ENCODE measurements at regions not wholly inside any gene's neighbourhood (a gene's known extent, or its start where the extent isn't known, plus 50 kb on each side); places are given as distances from the start of the nearest gene placed in this dataset.
"Not testable (repeated sequence)": the region's sequence is repeated elsewhere in the genome, so short reads cannot be mapped to it uniquely, and the experiment has no call there.

DNA sequence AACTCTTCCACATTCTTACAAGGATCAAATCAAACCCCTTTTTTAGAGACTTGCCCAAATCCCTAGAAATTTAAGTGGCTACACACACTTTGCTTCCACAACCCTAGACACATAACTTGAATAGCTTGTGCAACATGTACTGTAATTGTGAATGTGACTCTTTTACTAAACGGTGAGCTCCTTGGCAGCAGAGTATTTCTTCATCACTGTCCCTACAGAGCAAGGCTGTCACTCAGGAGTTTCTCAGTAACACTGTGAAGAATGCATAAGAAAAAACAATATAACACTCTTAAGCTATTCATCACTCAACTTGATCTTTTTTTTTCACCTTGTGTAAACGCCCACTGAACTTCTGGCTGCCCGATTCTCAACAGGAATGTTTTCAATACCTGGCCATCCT lies 53.8 kb upstream of the ADAMTS18 start:
- no peak for DNase-seq (ENCODE audit: low read depth)

DNA sequence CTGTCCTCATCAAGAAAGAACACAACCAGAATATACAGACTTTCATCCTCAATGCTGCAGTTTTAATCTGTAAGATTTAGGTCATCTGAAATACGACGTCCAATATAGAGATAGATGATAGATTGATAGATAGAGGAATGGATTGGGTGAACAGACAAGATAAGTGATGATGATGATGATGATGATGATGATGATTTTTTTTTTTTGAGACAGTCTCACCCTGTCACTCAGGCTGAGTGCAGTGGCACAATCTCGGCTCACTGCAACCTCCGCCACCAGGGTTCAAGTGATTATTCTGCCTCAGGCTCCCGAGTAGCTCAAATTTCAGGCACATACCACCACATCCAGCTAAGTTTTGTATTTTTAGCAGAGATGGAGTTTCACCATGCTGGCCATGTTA lies 56.3 kb upstream of the ADAMTS18 start:
- DNase-seq (ENCODE audit: low read depth) = no peak

DNA sequence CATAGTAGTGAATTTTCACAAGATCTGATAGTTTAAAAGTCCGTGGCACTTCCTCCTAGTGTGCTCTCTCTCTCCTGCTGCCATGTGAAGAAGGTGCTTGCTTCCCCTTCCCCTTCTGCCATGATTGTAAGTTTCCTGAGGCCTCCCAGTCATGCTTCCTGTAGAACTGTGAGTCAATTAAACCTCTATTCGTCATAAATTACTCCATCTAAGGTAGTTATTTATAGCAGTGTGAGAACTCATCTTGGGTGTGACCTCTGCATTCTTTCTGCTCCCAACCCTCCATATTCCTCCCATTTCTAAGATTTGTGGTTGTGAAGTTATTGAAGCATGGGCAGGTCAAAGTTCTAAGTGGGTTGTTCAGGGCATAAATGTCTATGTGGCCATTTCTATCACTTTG lies 62.1 kb upstream of the ADAMTS18 start:
- peak; percentile 44 for DNase-seq (ENCODE audit: low read depth)

DNA sequence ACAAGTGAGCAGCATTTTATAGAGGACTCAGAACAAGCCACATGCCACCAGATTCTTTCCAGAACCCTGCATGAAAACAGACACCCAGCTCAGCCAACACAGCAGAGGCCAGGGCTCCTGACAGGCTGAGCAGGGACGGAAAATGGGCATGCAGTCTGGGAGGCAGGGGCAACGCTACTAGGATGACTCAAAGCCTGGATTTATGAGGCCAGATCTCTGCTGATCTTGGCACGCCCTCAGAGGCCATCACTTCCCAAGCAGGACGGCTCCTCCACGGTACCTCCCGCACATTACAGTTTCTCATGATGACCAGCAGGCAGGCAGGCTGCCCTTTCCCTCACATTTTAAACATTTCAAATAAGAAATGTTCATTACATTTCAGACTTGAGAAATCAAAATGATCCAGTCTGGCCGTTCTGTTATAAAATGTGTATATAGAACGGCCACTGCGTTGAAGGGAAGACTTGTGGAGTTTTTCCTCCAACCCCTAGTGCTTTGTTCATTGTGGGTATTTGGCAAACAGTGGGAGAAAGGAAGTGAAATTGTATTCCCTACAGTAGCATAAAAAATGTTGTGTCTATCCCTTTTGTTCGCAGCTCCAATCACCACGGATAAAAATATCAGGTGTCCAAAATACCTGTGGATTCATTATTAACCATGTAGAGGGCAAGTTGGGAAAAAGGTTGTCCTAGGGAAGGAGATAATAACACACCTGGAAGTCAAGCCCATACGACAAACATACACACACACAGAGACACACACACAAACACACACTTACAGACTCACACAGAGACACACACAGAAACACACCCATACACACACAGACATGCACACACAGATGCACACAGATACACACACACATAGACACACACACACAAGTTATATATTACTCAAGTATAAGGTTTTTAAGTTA lies 64.8 kb upstream of the ADAMTS18 start:
- peak; percentile 79 for DNase-seq (ENCODE audit: low read depth)

DNA sequence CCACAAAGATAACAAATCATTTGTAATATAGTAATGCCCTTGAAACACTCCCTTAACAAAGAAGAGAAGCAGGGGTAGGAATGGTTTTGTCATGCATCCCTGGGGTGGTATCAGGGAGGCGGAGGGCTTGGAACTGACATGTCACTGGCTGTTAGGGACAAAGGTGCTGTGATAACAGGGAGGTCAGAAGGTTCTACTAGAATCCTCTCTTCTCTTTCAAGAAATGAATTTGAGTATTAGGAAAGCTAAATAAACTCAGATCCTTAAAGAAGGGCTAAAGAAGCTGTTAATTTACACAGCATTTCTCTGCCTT lies 65.4 kb upstream of the ADAMTS18 start:
- DNase-seq (ENCODE audit: low read depth) = no peak

DNA sequence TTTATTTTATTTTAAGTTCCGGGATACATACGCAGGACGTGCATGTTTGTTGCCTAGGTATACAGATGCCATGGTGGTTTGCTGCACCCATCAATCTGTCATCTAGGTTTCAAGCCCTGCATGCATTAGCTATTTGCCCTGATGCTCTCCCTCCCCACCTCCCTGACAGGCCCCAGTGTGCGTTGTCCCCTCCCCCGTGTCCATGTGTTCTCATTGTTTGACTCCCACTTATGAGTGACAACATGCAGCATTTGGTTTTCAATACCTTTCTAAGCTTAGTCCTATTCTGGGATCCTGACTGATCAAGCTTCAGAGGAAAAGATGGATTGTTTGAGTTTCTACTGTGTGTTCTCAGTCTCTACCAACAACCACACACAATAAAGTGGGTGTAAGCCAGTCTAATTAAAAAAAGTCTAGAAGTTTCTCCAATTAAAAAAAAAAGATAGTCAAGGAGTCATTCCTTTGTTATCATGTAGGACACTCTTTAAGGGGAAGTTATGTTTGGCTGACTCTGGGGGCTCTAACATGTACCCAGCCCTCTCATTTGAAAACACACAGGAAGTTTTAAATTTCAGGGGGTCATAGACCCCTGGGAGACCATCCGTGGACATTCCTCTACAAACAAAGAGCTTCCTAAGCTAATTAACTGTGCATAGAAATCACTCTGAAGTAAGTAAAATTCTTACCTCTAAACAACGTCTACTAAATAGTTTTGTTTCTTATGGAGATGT lies 66.3 kb upstream of the ADAMTS18 start:
- no peak for DNase-seq (ENCODE audit: low read depth)

DNA sequence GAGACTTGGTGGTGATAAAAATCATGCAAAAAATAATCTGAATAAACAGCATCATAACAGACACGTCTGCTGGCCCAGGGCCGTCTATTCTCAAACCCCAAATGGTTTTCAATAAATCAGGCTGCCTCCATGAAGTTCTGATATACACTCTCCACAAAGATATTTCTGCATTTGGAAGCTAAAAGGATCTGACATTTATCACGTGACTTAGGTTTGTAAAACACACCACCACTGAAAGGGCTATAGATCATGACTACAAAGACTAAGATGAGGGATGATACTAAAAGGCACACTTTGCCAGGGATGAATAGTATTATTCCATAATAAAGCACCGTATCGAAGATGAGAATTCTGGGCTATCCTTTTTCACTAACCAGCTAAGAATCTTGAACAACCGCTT lies 67.6 kb upstream of the ADAMTS18 start:
- DNase-seq (ENCODE audit: low read depth) = no peak

DNA sequence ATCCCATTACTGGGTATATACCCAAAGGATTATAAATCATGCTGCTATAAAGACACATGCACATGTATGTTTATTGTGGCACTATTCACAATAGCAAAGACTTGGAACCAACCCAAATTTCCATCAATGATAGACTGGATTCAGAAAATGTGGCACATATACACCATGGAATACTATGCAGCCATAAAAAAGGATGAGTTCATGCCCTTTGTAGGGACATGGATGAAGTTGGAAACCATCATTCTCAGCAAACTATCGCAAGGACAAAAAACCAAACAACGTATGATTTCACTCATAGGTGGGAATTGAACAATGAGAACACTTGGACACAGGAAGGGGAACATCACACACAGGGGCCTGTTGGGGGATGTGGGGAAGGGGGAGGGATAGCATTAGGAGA lies 71.7 kb upstream of the ADAMTS18 start:
- not testable (repeated sequence) for DNase-seq (ENCODE audit: low read depth)

DNA sequence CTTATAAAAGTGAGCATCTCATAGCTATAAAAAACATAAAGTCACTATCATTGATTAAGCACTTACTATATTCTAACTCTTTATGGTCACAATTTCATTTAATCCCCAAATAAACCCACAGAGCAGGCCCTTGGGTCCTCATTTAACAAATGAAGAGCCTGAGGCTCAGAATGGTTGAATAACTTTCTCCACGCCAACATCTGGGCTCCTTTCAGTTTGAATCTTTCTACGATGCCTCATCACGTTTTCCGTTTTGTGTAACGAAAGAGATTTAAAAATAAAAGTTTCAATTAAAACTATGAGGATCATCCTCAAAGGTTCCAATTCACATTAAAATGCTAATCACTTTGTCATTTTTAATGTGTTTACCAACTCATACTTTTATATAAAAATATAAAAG lies 74.2 kb upstream of the ADAMTS18 start:
- DNase-seq (ENCODE audit: low read depth) = no peak

DNA sequence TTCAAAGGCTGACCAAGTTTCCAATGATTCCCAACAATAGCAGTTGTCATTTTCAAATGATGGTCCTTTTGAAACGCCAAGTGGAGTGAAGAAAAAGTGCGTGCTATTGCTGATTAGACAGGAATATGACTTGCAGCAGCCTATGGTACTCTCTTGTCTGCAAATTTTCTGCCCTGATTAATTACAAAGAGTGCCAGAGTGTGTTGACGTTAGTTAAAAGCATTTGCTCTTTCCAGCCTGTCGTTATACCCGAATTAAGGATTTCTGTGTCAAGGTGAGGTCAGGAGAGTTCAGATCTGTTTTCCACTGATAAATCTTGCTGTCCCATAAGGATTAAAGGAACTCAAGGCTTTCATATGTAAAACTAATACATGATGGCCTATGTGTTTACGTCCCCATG lies 75.0 kb upstream of the ADAMTS18 start:
- DNase-seq (ENCODE audit: low read depth) = no peak

DNA sequence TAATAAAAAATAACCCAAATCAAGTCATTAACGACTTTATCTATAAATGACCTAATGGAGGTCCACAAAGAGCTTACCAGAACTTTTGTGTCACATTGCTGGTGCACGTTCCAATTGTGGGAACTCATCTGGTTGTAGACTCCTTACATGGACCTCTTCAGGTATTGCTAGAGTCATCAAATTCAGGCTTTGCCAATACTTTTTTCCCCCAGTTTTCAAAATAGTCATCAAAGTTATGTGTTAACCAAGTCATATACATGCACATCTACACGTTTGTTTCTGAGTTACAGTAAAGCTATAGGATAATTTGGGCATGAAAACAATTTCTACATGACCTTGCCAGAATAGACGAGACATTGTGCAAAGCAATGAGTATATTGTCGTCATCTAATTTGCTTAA lies 76.2 kb upstream of the ADAMTS18 start:
- no peak for DNase-seq (ENCODE audit: low read depth)

DNA sequence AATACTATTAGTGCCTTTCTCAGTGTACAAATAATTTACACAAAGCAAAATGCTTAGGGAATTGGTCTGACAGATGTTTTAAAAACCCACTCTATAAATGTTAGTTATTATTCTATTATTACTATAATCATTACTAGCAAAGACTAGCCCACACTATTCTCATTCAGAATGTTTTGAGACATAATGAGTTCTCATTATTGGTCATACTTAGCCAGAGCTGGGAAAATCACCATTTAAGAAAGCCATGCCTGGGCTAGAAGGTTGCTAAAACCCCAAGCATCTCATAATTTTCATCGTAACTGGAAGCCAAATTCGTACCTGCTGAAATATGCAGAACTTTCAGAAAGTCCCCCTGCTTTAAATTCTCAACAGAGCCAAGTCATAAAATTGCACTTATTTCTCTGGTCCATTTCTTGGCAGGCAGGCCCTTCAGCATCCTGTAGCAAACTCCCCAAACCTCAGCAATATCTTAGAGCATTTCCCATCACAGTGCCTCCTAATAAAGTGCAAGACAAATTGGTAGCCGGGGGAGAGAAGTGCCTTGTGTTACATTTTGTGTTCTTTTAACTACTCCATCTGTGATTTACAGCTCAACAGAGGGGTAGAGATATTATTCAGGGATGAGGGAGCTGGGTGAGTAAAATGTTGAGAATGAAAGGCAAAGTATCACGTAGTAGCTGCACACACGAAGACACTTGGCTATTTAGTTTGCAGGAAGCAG lies 79.8 kb upstream of the ADAMTS18 start:
- no peak for DNase-seq (ENCODE audit: low read depth)

DNA sequence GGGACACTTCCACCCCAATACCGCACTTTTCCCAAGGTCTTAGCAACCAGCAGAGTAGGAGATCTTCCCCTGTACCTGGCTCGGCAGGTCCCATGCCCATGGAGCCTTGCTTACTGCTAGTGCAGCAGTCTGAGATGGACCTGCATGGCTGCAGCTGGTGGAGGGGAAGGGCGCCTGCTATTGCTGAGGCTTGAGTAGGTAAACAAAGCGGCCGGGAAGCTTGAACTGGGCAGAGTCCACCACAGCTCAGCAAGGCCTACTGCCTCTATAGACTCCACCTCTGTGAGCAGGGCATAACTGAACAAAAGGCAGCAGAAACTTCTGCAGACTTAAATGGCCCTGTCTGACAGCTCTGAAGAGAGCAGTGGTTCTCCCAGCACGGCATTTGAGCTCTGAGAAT lies 90.4 kb upstream of the ADAMTS18 start:
- not testable (repeated sequence) for DNase-seq (ENCODE audit: low read depth)

DNA sequence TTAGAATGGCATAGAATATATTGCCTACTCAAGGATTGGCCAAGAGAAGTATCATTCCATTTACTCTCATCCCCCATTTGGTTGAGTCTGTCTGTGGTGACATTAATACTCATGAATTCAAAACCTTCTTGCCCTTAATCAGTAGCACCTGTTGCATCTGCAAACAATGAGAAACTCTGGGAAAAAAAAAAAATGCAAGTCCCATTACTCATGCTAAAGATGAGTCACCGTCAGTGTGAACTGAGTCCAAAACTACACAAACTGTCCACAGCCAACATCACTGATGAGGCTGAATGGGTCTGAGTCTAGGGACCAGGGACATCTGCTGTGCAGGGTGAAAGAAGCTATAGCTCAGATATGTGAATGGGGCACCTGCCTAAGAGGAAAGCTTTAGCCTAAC lies 96.9 kb upstream of the ADAMTS18 start:
- DNase-seq (ENCODE audit: low read depth) = peak; percentile 83

DNA sequence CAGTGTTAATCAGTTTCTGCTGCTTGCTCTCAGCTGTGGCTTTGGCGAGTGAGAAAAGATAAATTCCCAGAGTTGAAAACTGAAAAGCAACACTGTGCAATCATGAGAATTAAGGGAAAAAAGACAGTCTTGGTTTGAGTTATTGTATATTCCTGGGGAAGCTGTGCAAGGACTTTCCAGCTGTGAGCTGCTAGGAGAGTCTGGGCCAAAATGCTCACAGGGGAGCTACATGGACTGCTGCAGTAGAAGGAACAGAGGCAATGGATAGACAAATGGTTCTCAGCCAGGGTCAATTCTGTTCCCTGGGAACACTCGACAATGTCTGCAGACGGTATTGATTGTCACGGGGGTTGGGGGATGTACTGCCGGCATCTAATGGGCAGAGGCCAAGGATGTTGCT lies 102.0 kb upstream of the ADAMTS18 start:
- no peak for DNase-seq (ENCODE audit: low read depth)

DNA sequence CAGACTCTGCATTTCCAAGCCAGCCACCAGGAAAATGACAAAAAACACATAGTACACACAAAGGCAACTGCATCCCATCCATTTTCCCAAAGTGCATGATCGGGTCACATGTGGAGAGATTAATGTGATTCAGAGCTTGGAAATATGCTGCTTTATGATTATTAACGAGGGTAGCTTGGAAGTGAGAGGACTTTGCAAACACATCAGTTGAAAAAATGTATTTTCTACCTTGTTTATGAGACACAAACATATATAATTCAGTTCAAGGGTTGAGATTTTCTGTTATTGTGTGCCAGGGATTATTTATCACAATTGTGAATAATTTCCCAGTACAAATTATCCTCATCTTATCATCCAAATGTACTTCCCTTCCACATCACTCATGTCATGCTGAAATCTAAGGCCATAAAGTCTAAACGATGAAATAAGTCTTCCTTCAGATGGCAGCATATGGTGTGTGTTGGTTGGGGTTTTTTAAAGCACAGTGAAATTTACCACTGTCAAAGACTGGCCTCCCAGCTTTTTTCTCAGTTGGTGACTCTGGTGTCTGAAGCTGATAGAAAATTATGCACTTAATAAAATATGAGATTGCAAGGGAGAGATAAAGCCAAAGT lies 104.7 kb upstream of the ADAMTS18 start:
- no peak for DNase-seq (ENCODE audit: low read depth)

DNA sequence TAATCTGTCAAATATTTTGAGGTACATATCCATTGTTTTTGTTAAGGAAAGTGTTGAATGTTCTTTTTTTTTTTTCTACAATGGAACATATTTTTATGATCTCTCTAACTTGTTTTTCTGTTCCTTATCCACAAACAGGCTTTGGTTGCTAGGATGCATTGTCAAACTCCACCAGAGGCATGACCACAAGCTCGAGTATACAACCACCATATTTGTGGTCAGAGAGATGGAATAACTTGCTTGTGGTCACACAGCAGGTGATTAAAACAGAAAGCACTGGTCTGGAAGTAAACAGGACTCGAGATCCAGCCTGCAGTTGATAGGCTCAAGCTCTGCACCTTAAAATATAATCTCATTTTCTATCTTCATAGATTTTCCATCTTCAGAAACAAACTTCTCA lies 105.8 kb upstream of the ADAMTS18 start:
- peak; percentile 91 for DNase-seq (ENCODE audit: low read depth)

DNA sequence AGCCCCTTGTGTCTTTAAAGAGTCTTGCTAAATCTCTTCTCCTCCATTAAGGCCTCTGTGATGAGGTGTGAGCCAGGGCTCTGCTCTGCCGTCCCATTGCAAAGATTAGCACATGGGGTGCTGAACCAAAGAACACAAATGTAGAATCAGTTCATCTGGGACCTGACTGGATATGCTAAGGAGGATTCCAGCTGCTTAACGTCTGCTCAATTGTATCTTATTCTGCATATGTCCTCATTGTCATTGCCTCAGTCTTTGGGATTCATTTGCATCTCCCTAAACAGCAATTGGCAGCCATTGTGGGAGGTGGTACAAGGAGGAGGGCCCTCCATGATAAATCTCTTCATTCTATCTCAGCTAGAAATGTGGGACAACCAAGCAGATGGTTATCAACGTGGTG lies 106.3 kb upstream of the ADAMTS18 start:
- no peak for DNase-seq (ENCODE audit: low read depth)

DNA sequence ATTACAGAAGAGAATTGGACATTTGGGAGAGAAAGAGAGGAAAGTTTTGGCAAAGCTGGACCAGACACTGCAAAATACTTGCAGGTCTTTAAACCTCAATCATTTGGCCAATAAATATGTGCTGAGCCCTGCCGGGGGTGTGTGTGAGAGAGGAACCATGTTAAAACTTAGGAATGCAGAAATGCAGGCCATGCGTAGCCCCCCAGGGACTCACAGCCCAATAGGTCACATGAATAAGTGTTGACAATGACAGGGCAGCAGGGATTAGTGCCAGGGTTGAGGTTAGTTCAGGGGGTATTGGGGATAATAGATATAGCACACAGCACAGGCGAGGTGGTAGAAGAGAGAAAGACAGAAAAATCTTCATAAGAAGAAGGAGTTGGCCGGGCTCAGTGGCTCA lies 113.3 kb upstream of the ADAMTS18 start:
- no peak for DNase-seq (ENCODE audit: low read depth)

DNA sequence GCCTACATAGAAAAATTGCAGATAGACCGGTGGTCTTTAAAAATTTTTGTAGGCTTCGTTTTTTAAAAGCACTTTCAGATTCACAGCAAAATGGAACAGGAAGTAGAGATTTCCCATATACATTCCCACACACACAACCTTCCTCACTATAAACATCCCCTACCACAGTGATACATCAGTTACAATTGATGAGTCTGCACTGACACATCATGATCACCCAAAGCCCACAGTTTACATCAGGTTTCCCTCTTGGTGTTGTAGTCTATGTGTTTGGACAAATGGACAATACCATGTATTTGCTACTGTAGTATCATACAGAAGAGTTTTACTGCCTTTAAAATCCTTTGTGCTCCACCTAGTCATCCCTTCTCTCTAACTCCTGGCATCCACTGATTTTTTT lies 113.9 kb upstream of the ADAMTS18 start:
- peak; percentile 27 for DNase-seq (ENCODE audit: low read depth)

DNA sequence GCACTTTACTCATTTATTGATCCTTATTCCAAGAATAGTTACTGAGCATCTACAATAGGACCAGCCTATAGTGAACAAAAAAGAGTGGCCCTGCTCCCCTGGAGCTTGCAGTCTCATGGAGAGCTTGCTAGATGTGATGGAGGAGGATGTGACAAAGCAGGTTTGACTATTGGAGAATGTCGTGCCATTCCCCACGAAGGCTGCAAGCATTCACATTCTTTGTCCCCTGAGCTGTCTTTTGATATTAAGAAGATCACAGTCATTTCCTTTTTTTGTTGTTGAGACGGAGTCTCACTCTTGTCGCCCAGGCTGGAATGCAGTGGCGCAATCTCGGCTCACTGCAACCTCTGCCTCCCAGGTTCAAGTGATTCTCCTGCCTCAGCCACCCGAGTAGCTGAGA lies 115.0 kb upstream of the ADAMTS18 start:
- DNase-seq (ENCODE audit: low read depth) = no peak

DNA sequence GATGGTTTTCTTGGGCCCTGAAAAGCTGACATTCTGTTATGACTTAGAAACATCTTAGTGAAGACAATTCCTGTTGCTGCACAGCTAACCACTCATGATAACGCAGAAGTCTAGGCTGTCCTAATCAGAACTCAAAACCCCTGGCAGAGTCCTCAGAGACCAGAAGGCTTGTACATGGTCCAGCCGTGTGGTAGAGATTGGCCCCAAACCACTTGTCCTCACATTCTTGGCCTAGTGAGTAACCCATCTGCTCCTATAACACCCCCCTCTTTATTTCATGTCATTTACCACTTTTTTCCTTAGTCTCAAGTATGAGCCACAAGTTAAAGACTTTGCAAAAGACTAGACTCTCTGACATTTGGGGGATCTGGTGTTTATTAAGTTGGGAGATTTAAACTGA lies 116.5 kb upstream of the ADAMTS18 start:
- DNase-seq (ENCODE audit: low read depth) = no peak

DNA sequence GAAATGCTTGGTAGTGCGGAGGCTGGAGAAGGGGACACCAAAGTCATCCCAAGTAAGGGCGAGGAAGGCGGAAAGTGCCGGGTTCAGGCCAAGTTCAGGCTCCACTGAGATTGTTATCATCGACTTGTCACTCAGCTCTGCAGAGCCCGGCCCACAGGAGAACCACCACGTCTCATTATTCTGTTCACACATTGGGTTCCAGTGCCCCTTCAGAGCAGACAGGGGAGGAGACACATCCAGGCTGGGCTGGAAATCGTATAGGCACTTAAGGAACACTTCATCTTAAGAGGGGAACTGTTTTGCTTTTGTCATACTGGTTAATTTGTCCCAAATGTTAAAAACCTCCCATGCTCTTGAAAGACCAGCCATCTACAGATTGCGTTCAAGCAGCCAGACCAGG lies 118.3 kb upstream of the ADAMTS18 start:
- no peak for DNase-seq (ENCODE audit: low read depth)
